ENCODE measurements at regions not wholly inside any gene's neighbourhood (a gene's known extent, or its start where the extent isn't known, plus 50 kb on each side); places are given as distances from the start of the nearest gene placed in this dataset.
"Not testable (repeated sequence)": the region's sequence is repeated elsewhere in the genome, so short reads cannot be mapped to it uniquely, and the experiment has no call there.

GRCh38 chr5:117759849-117760499, 1185.4 kb upstream of the SEMA6A start:
- in situ Hi-C loops (cut with HindIII; ENCODE audit: low sequenced_read_pairs), result no loop called here

- in situ Hi-C loops (cut with HindIII; ENCODE audit: low sequenced_read_pairs), result no loop called here
Measured at GRCh38 chr5:117752403-117752802, 1177.8 kb upstream of the SEMA6A start.

- in situ Hi-C loops (cut with HindIII; ENCODE audit: low sequenced_read_pairs), result no loop called here
Measured at GRCh38 chr5:117748336-117748735, 1173.7 kb upstream of the SEMA6A start.

- in situ Hi-C loops (cut with HindIII; ENCODE audit: low sequenced_read_pairs), result no loop called here
Measured at GRCh38 chr5:117743337-117743736, 1168.7 kb upstream of the SEMA6A start.

- in situ Hi-C loops (cut with HindIII; ENCODE audit: low sequenced_read_pairs), result no loop called here
Measured at GRCh38 chr5:117741655-117742206, 1167.1 kb upstream of the SEMA6A start.

GRCh38 chr5:117740268-117740667, 1165.6 kb upstream of the SEMA6A start:
- in situ Hi-C loops (cut with HindIII; ENCODE audit: low sequenced_read_pairs), result no loop called here

GRCh38 chr5:117738571-117738970, 1163.9 kb upstream of the SEMA6A start:
- in situ Hi-C loops (cut with HindIII; ENCODE audit: low sequenced_read_pairs), result no loop called here

- in situ Hi-C loops (cut with HindIII; ENCODE audit: low sequenced_read_pairs), result no loop called here
Measured at GRCh38 chr5:117736698-117737097, 1162.1 kb upstream of the SEMA6A start.

GRCh38 chr5:117734056-117734455, 1159.4 kb upstream of the SEMA6A start:
- in situ Hi-C loops (cut with HindIII; ENCODE audit: low sequenced_read_pairs), result no loop called here

- in situ Hi-C loops (cut with HindIII; ENCODE audit: low sequenced_read_pairs), result no loop called here
Measured at GRCh38 chr5:117733051-117733450, 1158.4 kb upstream of the SEMA6A start.

- in situ Hi-C loops (cut with HindIII; ENCODE audit: low sequenced_read_pairs), result no loop called here
Measured at GRCh38 chr5:117732264-117732663, 1157.6 kb upstream of the SEMA6A start.

GRCh38 chr5:117731446-117731845, 1156.8 kb upstream of the SEMA6A start:
- in situ Hi-C loops (cut with HindIII; ENCODE audit: low sequenced_read_pairs), result no loop called here

- in situ Hi-C loops (cut with HindIII; ENCODE audit: low sequenced_read_pairs), result not testable (repeated sequence)
Measured at GRCh38 chr5:117720784-117721183, 1146.2 kb upstream of the SEMA6A start.

- in situ Hi-C loops (cut with HindIII; ENCODE audit: low sequenced_read_pairs), result no loop called here
Measured at GRCh38 chr5:117719413-117719812, 1144.8 kb upstream of the SEMA6A start.

GRCh38 chr5:117713585-117714198, 1139.1 kb upstream of the SEMA6A start:
- in situ Hi-C loops (cut with HindIII; ENCODE audit: low sequenced_read_pairs), result no loop called here

GRCh38 chr5:117701062-117701461, 1126.4 kb upstream of the SEMA6A start:
- in situ Hi-C loops (cut with HindIII; ENCODE audit: low sequenced_read_pairs), result no loop called here

GRCh38 chr5:117692606-117693005, 1118.0 kb upstream of the SEMA6A start:
- in situ Hi-C loops (cut with HindIII; ENCODE audit: low sequenced_read_pairs), result no loop called here

GRCh38 chr5:117691081-117691870, 1116.7 kb upstream of the SEMA6A start:
- in situ Hi-C loops (cut with HindIII; ENCODE audit: low sequenced_read_pairs), result no loop called here

- in situ Hi-C loops (cut with HindIII; ENCODE audit: low sequenced_read_pairs), result no loop called here
Measured at GRCh38 chr5:117690612-117691011, 1116.0 kb upstream of the SEMA6A start.

- in situ Hi-C loops (cut with HindIII; ENCODE audit: low sequenced_read_pairs), result no loop called here
Measured at GRCh38 chr5:117686926-117687325, 1112.3 kb upstream of the SEMA6A start.

GRCh38 chr5:117682416-117682815, 1107.8 kb upstream of the SEMA6A start:
- in situ Hi-C loops (cut with HindIII; ENCODE audit: low sequenced_read_pairs), result no loop called here

All from endothelial cell of hepatic sinusoid (primary cell).